BLaER1 (cell line): ENCODE measurements at regions not wholly inside any gene's neighbourhood (a gene's known extent, or its start where the extent isn't known, plus 50 kb on each side); places are given as distances from the start of the nearest gene placed in this dataset.

Experiments used
- H3K27ac ChIP-seq: shearing (Covaris generic); formaldehyde crosslinking; 2 replicates; pipeline ENCODE4 v1.8.1; 2022
- H3K27me3 ChIP-seq: shearing (Covaris generic); formaldehyde crosslinking; 2 replicates; pipeline ENCODE4 v1.8.1; 2022
- H3K36me3 ChIP-seq: shearing (Covaris generic); formaldehyde crosslinking; 2 replicates; pipeline ENCODE4 v1.8.1; 2022
- H3K4me1 ChIP-seq: shearing (Covaris generic); formaldehyde crosslinking; 2 replicates; pipeline ENCODE4 v1.8.1; 2022
- H3K4me2 ChIP-seq: shearing (Covaris generic); formaldehyde crosslinking; 2 replicates; pipeline ENCODE4 v1.8.1; 2022
- H3K4me3 ChIP-seq: shearing (Covaris generic); formaldehyde crosslinking; 2 replicates; pipeline ENCODE4 v1.8.1; 2022
- H3K9ac ChIP-seq: shearing (Covaris generic); formaldehyde crosslinking; 2 replicates; pipeline ENCODE4 v1.8.1; 2022
- H3K9me3 ChIP-seq: shearing (Covaris generic); formaldehyde crosslinking; 2 replicates; pipeline ENCODE4 v1.8.1; 2022
- H4K20me1 ChIP-seq: shearing (Covaris generic); formaldehyde crosslinking; 2 replicates; pipeline ENCODE4 v1.8.1; 2022
- Cebpa-rat ChIP-seq: shearing (Covaris generic); IDR thresholded peaks from 2 replicates; pipeline ENCODE4 v1.8.1; 2022

DNA sequence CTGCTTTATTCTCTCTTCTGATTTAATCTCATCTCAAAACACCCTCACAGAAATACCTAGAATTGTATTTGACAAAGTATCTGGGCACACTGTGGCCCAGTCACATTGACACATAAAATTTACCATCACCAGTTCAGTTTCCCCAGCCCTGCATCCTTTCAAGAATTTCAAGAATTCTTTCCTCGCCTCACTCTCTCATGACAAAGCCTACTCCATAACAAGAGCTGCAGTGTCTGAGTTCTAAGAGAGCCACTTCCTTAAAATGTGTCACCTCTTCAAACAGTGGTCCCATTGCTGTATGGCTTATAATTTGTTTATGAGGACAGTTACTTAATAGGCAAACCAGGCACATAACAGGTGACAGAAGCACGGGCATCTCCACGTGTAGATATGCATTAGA lies 90.9 kb upstream of the STK39 start:
- H3K4me2 ChIP-seq: no peak overlapping the region
- H3K4me3 ChIP-seq: no peak overlapping the region
- H3K9me3 ChIP-seq: no peaks in the 10 kb centered on the region
- no peak overlapping the region for H3K9ac ChIP-seq
- H3K27ac ChIP-seq: no peak overlapping the region
- H3K36me3 ChIP-seq: no peaks in the 10 kb centered on the region
- no peak for TF ChIP-seq Cebpa-rat
- H3K27me3 ChIP-seq: no peaks in the 10 kb centered on the region
- peaks cover 24% of the 10 kb centered on the region for H3K4me1 ChIP-seq
- no peaks in the 10 kb centered on the region for H4K20me1 ChIP-seq

DNA sequence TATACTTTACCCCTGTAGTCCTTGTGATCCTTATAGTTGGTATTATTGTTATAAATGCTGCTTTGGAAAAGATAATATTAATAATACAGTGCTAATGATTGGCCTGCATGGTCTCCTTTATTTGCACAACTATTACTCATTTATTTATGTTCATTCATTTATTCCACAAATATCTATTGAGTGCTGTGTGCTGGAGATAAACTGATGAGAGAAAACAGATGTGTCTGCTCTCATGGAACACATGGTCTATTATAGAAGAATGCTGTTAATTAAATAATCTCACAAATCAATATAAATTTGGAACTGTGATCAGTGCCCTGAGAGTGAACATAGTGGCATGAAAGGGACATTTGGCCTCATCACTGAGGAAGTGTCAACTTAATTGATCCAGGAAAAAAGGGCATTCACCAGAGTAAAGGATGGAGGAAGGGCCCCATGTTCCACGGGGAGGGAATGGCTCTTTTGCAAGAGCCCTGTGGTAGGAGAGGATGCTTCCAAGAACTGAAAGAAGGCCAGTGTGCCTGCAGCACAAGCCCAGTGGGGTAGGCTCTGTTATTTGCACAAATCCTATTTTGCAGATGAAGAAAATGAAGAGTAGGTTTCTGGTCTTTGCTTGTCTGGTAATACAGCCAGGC lies 91.5 kb upstream of the STK39 start:
- peaks cover 24% of the 10 kb centered on the region for H3K4me1 ChIP-seq
- H3K4me3 ChIP-seq: no peak overlapping the region
- no peaks in the 10 kb centered on the region for H3K27me3 ChIP-seq
- no peaks in the 10 kb centered on the region for H3K36me3 ChIP-seq
- H3K27ac ChIP-seq: no peak overlapping the region
- no peak overlapping the region for H3K9ac ChIP-seq
- no peak for TF ChIP-seq Cebpa-rat
- no peak overlapping the region for H3K4me2 ChIP-seq
- H3K9me3 ChIP-seq: no peaks in the 10 kb centered on the region
- H4K20me1 ChIP-seq: no peaks in the 10 kb centered on the region

- H3K27me3 ChIP-seq: no peaks in the 10 kb centered on the region
- peaks cover 3% of the 10 kb centered on the region for H3K9me3 ChIP-seq
- no peak overlapping the region for H3K27ac ChIP-seq
- no peak for TF ChIP-seq Cebpa-rat
- H4K20me1 ChIP-seq: no peaks in the 10 kb centered on the region
- no peak overlapping the region for H3K4me3 ChIP-seq
- H3K4me2 ChIP-seq: no peak overlapping the region
- H3K4me1 ChIP-seq: peaks cover 27% of the 10 kb centered on the region
- H3K9ac ChIP-seq: no peak overlapping the region
- H3K36me3 ChIP-seq: no peaks in the 10 kb centered on the region
These were observed 93.5 kb upstream of the STK39 start for GRCh38 chr2:168340931-168341330.

DNA sequence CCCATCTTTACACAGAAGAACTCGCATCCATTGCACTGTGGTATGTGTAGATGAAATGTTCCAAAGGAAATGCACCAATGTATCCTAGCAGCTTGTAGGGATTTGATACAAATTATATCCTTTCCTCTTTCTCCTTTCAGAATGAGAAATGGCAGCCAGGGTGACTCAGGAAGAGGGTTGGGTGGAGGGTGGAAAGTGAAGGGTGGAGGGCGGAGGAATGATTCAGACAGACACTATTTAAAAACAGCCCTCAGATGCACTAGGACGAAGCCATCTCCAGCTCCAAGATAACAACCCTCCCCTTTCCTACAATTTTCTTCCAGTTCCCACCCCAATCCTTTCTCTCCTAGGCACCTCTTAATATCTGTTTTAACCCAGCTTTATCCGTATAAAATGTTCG lies 96.2 kb upstream of the STK39 start:
- Histone ChIP-seq H3K4me1 (peaks cover 22% of the 10 kb centered on the region), H3K9me3 (peaks cover 7% of the 10 kb centered on the region), H3K27me3 (no peaks in the 10 kb centered on the region), H3K36me3 (no peaks in the 10 kb centered on the region), H3K9ac (no peak overlapping the region), H3K4me2 (no peak overlapping the region), H3K4me3 (no peak overlapping the region), H3K27ac (no peak overlapping the region), H4K20me1 (no peaks in the 10 kb centered on the region)
- no peak for TF ChIP-seq Cebpa-rat

- Histone ChIP-seq H3K27me3 (no peaks in the 10 kb centered on the region), H3K9ac (no peak overlapping the region), H3K36me3 (no peaks in the 10 kb centered on the region), H4K20me1 (no peaks in the 10 kb centered on the region), H3K4me1 (peaks cover 22% of the 10 kb centered on the region), H3K9me3 (peaks cover 7% of the 10 kb centered on the region), H3K4me2 (no peak overlapping the region), H3K27ac (no peak overlapping the region), H3K4me3 (no peak overlapping the region)
- TF ChIP-seq Cebpa-rat: no peak
These were observed 97.3 kb upstream of the STK39 start for GRCh38 chr2:168344706-168345105.

DNA sequence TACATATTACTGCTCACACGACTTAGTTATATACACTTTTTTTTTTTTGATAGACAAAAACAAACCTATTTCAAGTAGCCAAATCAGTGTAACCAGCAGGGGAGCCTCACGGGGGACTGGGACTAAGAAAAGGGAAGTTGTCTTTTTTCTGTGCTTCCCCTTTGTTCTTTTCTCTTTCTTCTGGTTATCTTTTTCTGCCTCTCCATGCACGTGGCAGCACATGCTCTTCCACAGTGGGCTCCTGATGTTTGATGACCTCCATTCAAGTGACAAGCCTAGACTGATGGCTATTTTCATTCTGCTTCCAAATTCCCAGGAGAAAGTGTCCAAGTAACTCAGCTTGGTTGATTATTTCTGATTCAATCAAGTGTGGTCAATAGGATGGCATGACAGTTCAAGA lies 98.2 kb upstream of the STK39 start:
- Histone ChIP-seq H3K9ac (no peak overlapping the region), H3K4me1 (peaks cover 22% of the 10 kb centered on the region), H3K9me3 (peaks cover 7% of the 10 kb centered on the region), H3K4me3 (no peak overlapping the region; the same call in 1 of the 2 replicates), H3K36me3 (no peaks in the 10 kb centered on the region), H4K20me1 (no peaks in the 10 kb centered on the region), H3K27ac (no peak overlapping the region), H3K27me3 (no peaks in the 10 kb centered on the region), H3K4me2 (no peak overlapping the region)
- TF ChIP-seq Cebpa-rat: no peak

GRCh38 chr2:168346725-168347477 lies 99.5 kb upstream of the STK39 start:
- H3K27me3 ChIP-seq: no peaks in the 10 kb centered on the region
- no peak for TF ChIP-seq Cebpa-rat
- no peaks in the 10 kb centered on the region for H4K20me1 ChIP-seq
- H3K36me3 ChIP-seq: no peaks in the 10 kb centered on the region
- peaks cover 7% of the 10 kb centered on the region for H3K9me3 ChIP-seq
- peak overlapping the region; percentile 63 for H3K4me3 ChIP-seq
- peak overlapping the region; percentile 74 for H3K4me2 ChIP-seq
- H3K4me1 ChIP-seq: peaks cover 22% of the 10 kb centered on the region
- H3K9ac ChIP-seq: peak overlapping the region; percentile 79
- peak overlapping the region; percentile 65 for H3K27ac ChIP-seq

- Histone ChIP-seq H3K4me3 (no peak overlapping the region), H3K9ac (no peak overlapping the region), H3K27ac (no peak overlapping the region), H3K4me1 (peaks cover 22% of the 10 kb centered on the region), H3K36me3 (no peaks in the 10 kb centered on the region), H3K9me3 (peaks cover 8% of the 10 kb centered on the region), H4K20me1 (no peaks in the 10 kb centered on the region), H3K4me2 (0 out of 2 replicates have a peak overlapping the region, but pooled peaks have one; percentile 3), H3K27me3 (no peaks in the 10 kb centered on the region)
- no peak for TF ChIP-seq Cebpa-rat
These were observed 100.7 kb upstream of the STK39 start for GRCh38 chr2:168348076-168348475.

- H3K27ac ChIP-seq: no peak overlapping the region
- TF ChIP-seq Cebpa-rat: no peak
- peaks cover 17% of the 10 kb centered on the region for H3K9me3 ChIP-seq
- H3K27me3 ChIP-seq: no peaks in the 10 kb centered on the region
- no peak overlapping the region for H3K9ac ChIP-seq
- H3K4me3 ChIP-seq: no peak overlapping the region
- no peaks in the 10 kb centered on the region for H3K36me3 ChIP-seq
- no peaks in the 10 kb centered on the region for H4K20me1 ChIP-seq
- H3K4me1 ChIP-seq: peaks cover 25% of the 10 kb centered on the region
- H3K4me2 ChIP-seq: no peak overlapping the region
These were observed 103.0 kb upstream of the STK39 start for GRCh38 chr2:168350380-168350779.

DNA sequence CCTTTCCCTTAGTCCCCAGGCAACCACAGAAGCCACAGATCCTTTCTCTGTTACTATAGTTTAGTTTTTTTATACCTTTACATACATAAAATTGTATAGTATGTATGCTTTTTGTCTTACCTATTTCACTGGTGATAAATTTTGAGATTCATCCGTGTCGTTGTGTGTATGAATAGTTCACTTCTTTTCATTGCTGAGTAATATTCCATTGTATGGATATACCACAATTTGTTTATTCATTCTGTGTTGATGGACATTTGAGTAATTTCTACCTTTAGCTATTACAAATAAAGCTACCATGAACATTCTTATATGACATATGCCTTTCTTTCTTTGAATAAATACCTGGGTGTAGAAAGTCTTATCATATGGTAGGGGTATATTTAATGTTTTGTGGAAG lies 102.8 kb upstream of the CERS6 start:
- Histone ChIP-seq H3K4me3 (no peak overlapping the region), H3K27me3 (no peaks in the 10 kb centered on the region), H3K9ac (no peak overlapping the region), H3K9me3 (peaks cover 9% of the 10 kb centered on the region; the same call in 1 of the 2 replicates), H4K20me1 (no peaks in the 10 kb centered on the region), H3K36me3 (no peaks in the 10 kb centered on the region), H3K27ac (no peak overlapping the region), H3K4me2 (no peak overlapping the region), H3K4me1 (peaks cover 13% of the 10 kb centered on the region)
- no peak for TF ChIP-seq Cebpa-rat
